ENCODE measurements at regions not wholly inside any gene's neighbourhood (a gene's known extent, or its start where the extent isn't known, plus 50 kb on each side); places are given as distances from the start of the nearest gene placed in this dataset.

GRCh38 chr5:148723143-148723542, 68.8 kb upstream of the HTR4 start:
- TF ChIP-seq, protein P1, sequence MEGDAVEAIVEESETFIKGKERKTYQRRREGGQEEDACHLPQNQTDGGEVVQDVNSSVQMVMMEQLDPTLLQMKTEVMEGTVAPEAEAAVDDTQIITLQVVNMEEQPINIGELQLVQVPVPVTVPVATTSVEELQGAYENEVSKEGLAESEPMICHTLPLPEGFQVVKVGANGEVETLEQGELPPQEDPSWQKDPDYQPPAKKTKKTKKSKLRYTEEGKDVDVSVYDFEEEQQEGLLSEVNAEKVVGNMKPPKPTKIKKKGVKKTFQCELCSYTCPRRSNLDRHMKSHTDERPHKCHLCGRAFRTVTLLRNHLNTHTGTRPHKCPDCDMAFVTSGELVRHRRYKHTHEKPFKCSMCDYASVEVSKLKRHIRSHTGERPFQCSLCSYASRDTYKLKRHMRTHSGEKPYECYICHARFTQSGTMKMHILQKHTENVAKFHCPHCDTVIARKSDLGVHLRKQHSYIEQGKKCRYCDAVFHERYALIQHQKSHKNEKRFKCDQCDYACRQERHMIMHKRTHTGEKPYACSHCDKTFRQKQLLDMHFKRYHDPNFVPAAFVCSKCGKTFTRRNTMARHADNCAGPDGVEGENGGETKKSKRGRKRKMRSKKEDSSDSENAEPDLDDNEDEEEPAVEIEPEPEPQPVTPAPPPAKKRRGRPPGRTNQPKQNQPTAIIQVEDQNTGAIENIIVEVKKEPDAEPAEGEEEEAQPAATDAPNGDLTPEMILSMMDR (IDR thresholded peaks at IDR 0.05; ENCODE audit: low read depth, low read length): no peak
- DNase-seq (ENCODE audit: extremely low read depth, low read depth): no peak

GRCh38 chr5:148725675-148726074, 71.3 kb upstream of the HTR4 start:
- no peak for DNase-seq (ENCODE audit: extremely low read depth, low read depth)
- TF ChIP-seq, protein P1 (IDR thresholded peaks at IDR 0.05; ENCODE audit: low read depth, low read length): no peak

DNA sequence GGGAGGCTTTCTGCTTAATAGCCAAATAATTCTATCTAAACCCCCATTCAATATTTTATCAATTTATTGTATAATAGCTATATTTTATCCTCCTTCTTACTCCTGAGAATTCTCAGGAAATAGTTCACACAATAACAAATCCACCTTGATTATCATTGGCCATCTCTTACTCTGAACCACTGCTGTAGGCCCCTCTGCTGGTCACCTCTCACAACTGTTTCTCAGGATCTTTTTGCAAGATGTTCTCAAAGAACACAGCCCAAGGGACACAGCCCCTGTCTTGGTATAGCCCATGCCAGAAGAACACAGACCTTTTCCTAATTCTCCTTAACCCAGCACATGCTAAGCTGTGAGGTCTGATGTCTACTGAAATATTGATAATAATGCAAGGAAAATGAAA, 74.9 kb upstream of the HTR4 start:
- DNase-seq (ENCODE audit: extremely low read depth, low read depth): no peak
- TF ChIP-seq, protein P1 (IDR thresholded peaks at IDR 0.05; ENCODE audit: low read depth, low read length): no peak

- DNase-seq (ENCODE audit: extremely low read depth, low read depth): no peak
- TF ChIP-seq, protein P1 (IDR thresholded peaks at IDR 0.05; ENCODE audit: low read depth, low read length): no peak
Measured at GRCh38 chr5:148730270-148730669, 75.9 kb upstream of the HTR4 start.

DNA sequence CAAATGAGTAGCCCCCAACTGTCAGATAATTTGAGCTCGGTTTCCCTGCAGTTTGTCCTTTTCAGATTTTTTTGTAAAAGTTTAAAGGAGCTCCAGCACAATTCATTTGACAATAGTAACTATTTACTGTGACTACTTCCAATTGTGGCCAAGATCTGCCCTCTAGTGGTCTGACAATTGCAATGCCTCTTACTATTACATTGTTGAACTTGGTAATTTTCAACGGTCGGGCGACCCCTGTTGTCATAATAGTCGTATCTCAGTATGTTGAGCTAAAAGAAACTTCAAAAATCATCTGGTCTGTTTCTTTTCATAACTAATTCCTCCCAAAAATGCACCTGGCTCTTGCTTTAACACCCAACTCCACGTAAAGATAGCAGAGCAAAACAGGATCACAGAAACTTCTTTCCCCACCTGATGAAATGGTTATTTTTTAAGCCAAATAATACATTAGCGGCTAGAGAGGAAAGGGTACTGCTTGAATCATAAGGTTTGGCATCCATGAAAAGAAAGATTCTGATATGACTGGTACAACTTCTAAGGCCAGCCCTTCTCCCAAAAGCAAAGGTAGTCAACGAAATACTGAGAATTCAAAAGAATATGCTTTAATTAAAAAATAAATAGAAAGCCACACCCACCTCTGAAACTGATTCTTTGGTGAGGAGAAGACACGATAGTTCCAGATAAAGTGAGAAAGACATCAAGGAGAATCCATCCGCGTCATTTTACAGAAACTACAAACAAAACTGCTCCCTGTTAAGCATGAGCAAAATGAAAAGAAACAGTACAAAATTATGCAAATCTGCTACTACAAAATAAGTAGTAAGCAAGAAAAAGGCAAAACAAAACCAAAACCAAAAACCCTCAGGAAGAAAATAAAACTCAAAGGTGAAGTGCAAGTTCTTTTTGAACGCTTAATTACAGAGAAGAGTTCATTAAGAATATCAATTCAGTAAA, 76.9 kb upstream of the HTR4 start:
- DNase-seq (ENCODE audit: extremely low read depth, low read depth): peak; percentile 73
- TF ChIP-seq, protein P1 (IDR thresholded peaks at IDR 0.05; ENCODE audit: low read depth, low read length): peak; percentile 89

DNA sequence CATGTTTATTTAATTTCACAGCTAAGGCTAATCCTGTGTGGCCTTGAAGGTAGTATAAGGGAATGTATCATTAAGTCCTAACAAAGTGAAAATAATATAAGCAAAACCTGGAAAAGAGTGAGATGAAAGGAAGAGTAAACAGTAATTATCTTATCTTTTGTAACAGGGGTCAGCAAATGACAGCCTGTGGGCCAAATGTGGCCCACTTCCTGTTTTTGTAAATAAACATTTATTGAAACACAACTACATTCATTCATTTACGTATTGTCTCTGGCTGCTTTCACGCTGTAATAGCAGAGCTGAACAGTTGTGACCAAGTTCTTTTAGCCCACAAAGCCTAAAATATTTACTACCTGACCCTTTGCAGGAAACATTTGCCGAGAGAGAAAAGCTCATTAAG, 78.4 kb upstream of the HTR4 start:
- DNase-seq (ENCODE audit: extremely low read depth, low read depth): no peak
- TF ChIP-seq, protein P1 (IDR thresholded peaks at IDR 0.05; ENCODE audit: low read depth, low read length): no peak

DNA sequence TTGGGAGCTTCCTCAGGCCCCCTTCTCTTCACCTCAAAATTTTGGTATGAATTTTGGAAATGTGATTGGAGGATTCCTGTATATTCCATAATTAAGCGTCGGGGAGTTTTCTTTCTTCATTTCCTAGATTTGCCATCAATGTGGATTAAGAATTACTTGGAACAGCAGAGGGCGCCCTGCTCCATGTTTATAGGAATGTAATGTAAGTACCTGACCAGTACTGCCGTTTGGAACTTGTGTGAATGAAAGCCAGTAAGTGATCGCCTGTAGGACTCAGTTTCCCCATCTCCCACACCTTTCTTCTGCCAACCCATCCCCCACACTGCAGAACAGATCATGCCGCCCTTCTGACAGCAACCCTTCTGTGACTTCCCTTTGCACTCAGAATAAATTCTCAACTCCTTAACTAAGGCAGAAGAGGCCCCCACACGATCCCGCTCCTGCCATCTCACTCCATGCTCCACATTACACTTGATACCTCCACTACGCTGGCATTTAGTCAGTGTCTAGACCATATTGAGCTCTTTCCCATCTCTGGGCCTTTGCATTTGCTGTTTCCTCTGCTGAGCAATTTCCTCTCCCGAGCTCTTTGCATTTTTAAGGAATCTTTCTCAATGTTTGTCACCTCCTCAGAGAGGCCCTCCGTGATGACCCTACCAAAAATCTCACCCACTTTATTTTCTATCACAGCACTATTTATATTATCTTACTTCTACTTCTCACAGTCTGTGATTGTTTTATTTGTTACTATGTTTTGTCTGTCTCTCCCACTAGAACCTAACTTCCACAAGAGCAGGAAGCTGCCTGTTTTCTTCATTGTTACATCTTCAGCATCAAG, 79.5 kb upstream of the HTR4 start:
- peak; percentile 58 for DNase-seq (ENCODE audit: extremely low read depth, low read depth)

More for the DNA sequence above, 79.5 kb upstream of the HTR4 start:
- TF ChIP-seq, protein P1 (IDR thresholded peaks at IDR 0.05; ENCODE audit: low read depth, low read length): peak; percentile 64
